ENCODE measurements at regions not wholly inside any gene's neighbourhood (a gene's known extent, or its start where the extent isn't known, plus 50 kb on each side); places are given as distances from the start of the nearest gene placed in this dataset.

GRCh38 chr15:36370731-36371112 is 208.7 kb upstream of the CDIN1 start:
- Mint-ChIP-seq H3K4me1 (0 out of 4 replicates have a peak, but pooled peaks cover 2 to 5% of the 10 kb centered on the region in 2 experiments), H3K4me3 (no peak overlapping the region), H3K9me3 (no peaks in the 10 kb centered on the region), H3K27me3 (ENCODE audit: low read depth) (no peaks in the 10 kb centered on the region), H3K27ac (no peak overlapping the region), H3K36me3 (ENCODE audit: insufficient read depth in 1 of 3, low read depth in 3 of 3) (no peaks in the 10 kb centered on the region)
- H2AFZ ChIP-seq (ENCODE audit: low read length): no peak overlapping the region
- H2BK12ac ChIP-seq (ENCODE audit: insufficient read length, low read depth, low read length): no peak overlapping the region
- no peak overlapping the region for H2AK5ac ChIP-seq (ENCODE audit: insufficient read length, low read length)
- DNase-seq: no peak
- H3T11ph ChIP-seq (ENCODE audit: low read length): no peak overlapping the region
- H4K91ac ChIP-seq (ENCODE audit: insufficient read length, low read depth, low read length): no peak overlapping the region
- no peaks in the 10 kb centered on the region for H3K79me1 ChIP-seq (ENCODE audit: insufficient read depth, low read depth, low read length, poor library complexity, severe bottlenecking)
- H3K18ac ChIP-seq (ENCODE audit: insufficient read length, low read depth, low read length): no peak overlapping the region
- H3K79me2 ChIP-seq (ENCODE audit: insufficient read depth, low read length): no peaks in the 10 kb centered on the region
- no peak overlapping the region for H3K23ac ChIP-seq (ENCODE audit: insufficient read length, low read depth, low read length)
- H2BK15ac ChIP-seq (ENCODE audit: low read depth, low read length): no peak overlapping the region
- no peaks in the 10 kb centered on the region for H3K23me2 ChIP-seq (ENCODE audit: insufficient read length, low read depth, low read length, poor library complexity, severe bottlenecking)
- H3K56ac ChIP-seq (ENCODE audit: insufficient read length, low read depth, low read length): no peak overlapping the region
- H3K9me3 ChIP-seq (ENCODE audit: control insufficient read depth, low read depth, low read length): no peaks in the 10 kb centered on the region
- no peak overlapping the region for H3K14ac ChIP-seq (ENCODE audit: insufficient read depth, low read length)
- H3K27me3 ChIP-seq (ENCODE audit: insufficient read depth, low read length): no peaks in the 10 kb centered on the region
- no peak overlapping the region for H2BK5ac ChIP-seq (ENCODE audit: insufficient read length, low read length)
- no peak for TF ChIP-seq CTCF (conservative IDR thresholded peaks at IDR 0.05)
- H3K4ac ChIP-seq (ENCODE audit: low read depth, low read length): no peak overlapping the region
- H4K20me1 ChIP-seq (ENCODE audit: control insufficient read depth, insufficient read depth, insufficient read length): no peaks in the 10 kb centered on the region
- no peak overlapping the region for H4K5ac ChIP-seq (ENCODE audit: insufficient read length, low read depth, low read length)
- no peak overlapping the region for H3K27ac ChIP-seq (ENCODE audit: insufficient read length, low read depth, low read length)
- no peak overlapping the region for H4K8ac ChIP-seq (replicated peaks; ENCODE audit: insufficient read length, low read depth, low read length)
- H2BK20ac ChIP-seq (ENCODE audit: low read depth, low read length, poor library complexity, severe bottlenecking): no peak overlapping the region
- H2BK120ac ChIP-seq (ENCODE audit: low read depth, low read length, poor library complexity, severe bottlenecking): no peak overlapping the region
- no peak overlapping the region for H3K9ac ChIP-seq (ENCODE audit: extremely low read depth, insufficient read length, low read length)
- no peaks in the 10 kb centered on the region for H3K4me1 ChIP-seq (ENCODE audit: insufficient read depth, low read length)
- H3K4me2 ChIP-seq (ENCODE audit: insufficient read depth, insufficient read length, low read length): no peak overlapping the region

Measured in H9 (cell line).